Adrenal gland (tissue), 9 donors: ENCODE measurements at regions not wholly inside any gene's neighbourhood (a gene's known extent, or its start where the extent isn't known, plus 50 kb on each side); places are given as distances from the start of the nearest gene placed in this dataset.

Experiments
- DNase-seq, 7 donors: peaks; one replicate each; pipeline ENCODE4 v3.0.0-alpha.2; 2019 to 2020
- H3K27ac ChIP-seq, 5 donors: fragments of 200-600 bp; sonication (generic) in 4 of 5; 1 replicate in 3 of 5; 2 replicates in 2 of 5; pipeline versions ENCODE4 v1.5.1 to v1.8.0; 2016 to 2020; ENCODE audit warnings: mild to moderate bottlenecking in 1 of 5
- H3K27me3 ChIP-seq: fragments of 200-600 bp; 2 replicates; pipeline ENCODE4 v1.8.0; 2021
- H3K36me3 ChIP-seq, 2 donors: fragments of 200-600 bp; replicated peaks in 1 of 2; 1 replicate in 1 of 2; 2 replicates in 1 of 2; pipeline versions ENCODE4 v1.5.1 to v1.8.0; 2018 to 2022
- H3K4me1 ChIP-seq, 2 donors: fragments of 200-600 bp; replicated peaks in 1 of 2; 1 replicate in 1 of 2; 2 replicates in 1 of 2; pipeline versions ENCODE4 v1.5.1 to v1.8.0; 2018 to 2021
- H3K4me3 ChIP-seq, 4 donors: fragments of 200-600 bp; sonication (generic) in 3 of 4; one replicate each; pipeline ENCODE4 v1.5.1; 2016 to 2018
- H3K9me3 ChIP-seq, 3 donors: fragments of 200-600 bp; sonication (generic) in 1 of 3; replicated peaks in 1 of 3; 1 replicate in 2 of 3; 2 replicates in 1 of 3; pipeline versions ENCODE4 v1.5.1 to v1.8.0; 2016 to 2021
- CTCF ChIP-seq, 6 experiments: fragments of 450-650 bp in 4 of 6; fragments of 200-600 bp in 2 of 6; sonication (generic) in 1 of 6; IDR thresholded peaks; 1 replicate in 5 of 6; 2 replicates in 1 of 6; pipeline versions ENCODE4 v1.5.1 to v1.8.0; 2016 to 2021; ENCODE audit warnings: antibody characterized with exemption in 6 of 6, mild to moderate bottlenecking in 2 of 6, moderate library complexity in 1 of 6
- POLR2A ChIP-seq, 2 donors: fragments of 450-650 bp; IDR thresholded peaks; one replicate each; pipeline ENCODE4 v1.6.1; 2017; ENCODE audit warnings: antibody characterized with exemption in 2 of 2, mild to moderate bottlenecking in 2 of 2, moderate library complexity in 1 of 2
- WGBS, 4 donors: extraction: QIAGEN DNeasy Blood & Tissue Kit in 2 of 4; methylation state at CpG; one replicate each; pipeline versions ENCODE4 v1.1.5 to v1.1.7; 2013 to 2017; 5-methylcytosine and 5-hydroxymethylcytosine counted together
- intact Hi-C, 2 donors: fragments of 100-400 bp; cut with DNase I; formaldehyde crosslinking; loops; one replicate each; pipeline versions ENCODE4 v1.14.1 to v1.15.0; 2022 to 2023
- donor health status: healthy with polysubstance abuse.
- donor health status: Bipolar disorder and iron deficiency.
- donor health status: DM: yes; HTN: yes; CAD: no.
- donor health status: DM: no; HTN: no; CAD: no.
- donor health status: DM: no; HTN: no; CAD: no.

- Histone ChIP-seq H3K36me3 (no peaks in the 10 kb centered on the region), H3K27ac (no peak overlapping the region), H3K27me3 (no peaks in the 10 kb centered on the region), H3K4me3 (no peak overlapping the region), H3K9me3 (no peaks in the 10 kb centered on the region), H3K4me1 (no peaks in the 10 kb centered on the region)
- TF ChIP-seq CTCF (IDR thresholded peaks at IDR 0.05) (no peak), POLR2A (IDR thresholded peaks at IDR 0.05) (no peak)
- no peak for DNase-seq
- WGBS, 4 donors = 73 to 88% (median 77%) methylated on average over 2 of the region's 2 CpGs
- intact Hi-C loops = no loop called here
These were observed 233.9 kb upstream of the SGCD start for GRCh38 chr5:156093024-156093423.

DNA sequence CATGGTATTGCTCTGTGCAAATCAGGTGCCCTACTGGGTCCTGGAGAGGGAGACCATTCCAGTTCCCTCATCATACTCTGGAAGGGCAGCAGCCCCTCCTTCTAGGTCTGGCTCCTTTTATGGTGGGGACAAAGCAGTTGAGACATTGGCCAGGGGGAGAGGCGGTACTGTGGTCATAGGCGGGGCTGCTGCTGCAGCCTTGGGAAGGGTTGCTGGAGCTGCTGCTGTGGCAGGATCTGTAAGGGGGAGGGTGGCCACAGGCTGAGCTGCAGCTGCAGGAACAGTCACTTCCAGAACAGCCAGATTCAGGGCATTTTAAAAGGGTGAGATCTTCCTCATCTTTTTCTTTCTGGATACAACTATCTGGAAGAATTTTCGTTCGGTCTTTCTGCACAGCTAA, 233.0 kb upstream of the SGCD start:
- no peaks in the 10 kb centered on the region for H3K4me1 ChIP-seq
- H3K27me3 ChIP-seq = no peaks in the 10 kb centered on the region
- H3K27ac ChIP-seq = no peak overlapping the region
- no peak for DNase-seq
- 79 to 89% (median 84%) methylated on average over 4 of the region's 4 CpGs for whole genome bisulfite sequencing, 4 donors
- TF ChIP-seq POLR2A (IDR thresholded peaks at IDR 0.05) (no peak), CTCF (IDR thresholded peaks at IDR 0.05) (no peak)
- no peak overlapping the region for H3K4me3 ChIP-seq
- no peaks in the 10 kb centered on the region for H3K36me3 ChIP-seq
- no peaks in the 10 kb centered on the region for H3K9me3 ChIP-seq
- intact Hi-C loops = no loop called here

DNA sequence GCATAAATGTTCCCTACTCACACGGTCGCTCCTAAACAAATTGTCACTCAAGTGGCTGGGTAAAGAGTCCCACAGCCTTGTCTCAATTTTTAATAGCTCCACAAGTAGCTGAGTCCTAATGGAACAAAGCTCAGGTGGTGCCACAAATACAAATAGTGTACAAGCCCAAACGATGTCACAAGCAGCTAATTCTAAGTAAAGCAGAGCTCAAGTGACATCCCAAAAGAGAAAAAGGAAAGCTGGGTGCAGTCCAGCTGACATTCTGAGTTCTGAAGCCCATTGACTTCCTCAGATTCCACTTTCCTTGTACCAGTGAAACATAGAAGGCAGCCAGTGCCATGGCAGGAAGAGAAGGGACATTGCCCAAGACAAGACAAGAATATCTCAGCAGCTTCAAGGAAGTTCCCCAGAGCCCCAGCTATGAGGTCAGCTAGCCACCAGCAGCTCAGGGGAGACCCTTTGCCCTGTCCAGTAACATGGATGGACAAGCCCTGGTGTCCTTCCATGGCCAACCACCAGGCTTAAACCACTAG, 231.2 kb upstream of the SGCD start:
- Histone ChIP-seq H3K4me1 (no peaks in the 10 kb centered on the region), H3K4me3 (no peak overlapping the region), H3K9me3 (no peaks in the 10 kb centered on the region), H3K36me3 (no peaks in the 10 kb centered on the region), H3K27ac (no peak overlapping the region), H3K27me3 (no peaks in the 10 kb centered on the region)
- DNase-seq = no peak
- no peak for TF ChIP-seq POLR2A (IDR thresholded peaks at IDR 0.05)
- TF ChIP-seq CTCF (IDR thresholded peaks at IDR 0.05) = no peak
- WGBS, 4 donors = 81 to 87% (median 85%) methylated on average over 3 of the region's 3 CpGs
- intact Hi-C loops = no loop called here

GRCh38 chr5:156096259-156096658, 230.7 kb upstream of the SGCD start:
- Histone ChIP-seq H3K27me3 (no peaks in the 10 kb centered on the region), H3K36me3 (no peaks in the 10 kb centered on the region), H3K4me3 (no peak overlapping the region), H3K4me1 (no peaks in the 10 kb centered on the region), H3K27ac (no peak overlapping the region), H3K9me3 (no peaks in the 10 kb centered on the region)
- intact Hi-C loops = no loop called here
- DNase-seq = no peak
- TF ChIP-seq CTCF (IDR thresholded peaks at IDR 0.05) (no peak), POLR2A (IDR thresholded peaks at IDR 0.05) (no peak)
- 60 to 68% (median 61%) methylated on average over 1 of the region's 1 CpG for WGBS, 4 donors
